ENCODE measurements at regions not wholly inside any gene's neighbourhood (a gene's known extent, or its start where the extent isn't known, plus 50 kb on each side); places are given as distances from the start of the nearest gene placed in this dataset.
"Not testable (repeated sequence)": the region's sequence is repeated elsewhere in the genome, so short reads cannot be mapped to it uniquely, and the experiment has no call there.

DNA sequence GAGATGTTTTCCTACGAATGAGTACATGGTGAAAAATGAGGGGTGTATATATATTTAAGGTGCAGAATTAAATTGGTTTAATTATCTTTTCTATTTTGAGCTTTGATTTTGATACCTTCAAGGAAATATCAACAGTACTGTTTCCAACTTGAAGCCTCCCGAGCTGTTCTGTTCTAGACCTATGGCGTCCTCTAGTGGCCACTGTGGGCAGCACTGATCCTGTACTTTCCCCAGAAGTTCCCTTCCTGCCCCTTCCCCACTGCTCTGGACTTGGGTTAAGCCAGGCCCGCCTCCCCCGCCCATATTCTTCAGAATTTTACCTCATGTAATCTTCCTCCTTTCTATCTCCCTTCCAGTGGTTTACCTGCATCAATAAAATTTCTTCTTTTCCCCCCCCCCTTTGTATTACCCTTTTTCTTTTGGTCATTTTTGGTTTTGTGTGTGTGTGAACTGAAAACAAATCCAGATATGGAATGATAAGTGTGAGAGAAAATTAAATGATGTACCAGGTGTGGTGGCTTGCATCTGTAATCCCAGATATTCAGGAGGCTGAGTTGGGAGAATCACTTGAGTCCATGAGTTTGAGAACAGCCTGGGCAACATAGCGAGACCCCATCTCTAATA, 1643.5 kb downstream of the TP53TG3F start:
- H3K4me1 ChIP-seq (ENCODE audit: control insufficient read depth, insufficient read depth, low read length), result no peaks in the 10 kb centered on the region
- no peak overlapping the region for H3K27ac ChIP-seq (ENCODE audit: low read depth, low read length)
- no peak for DNase-seq (ENCODE audit: low read depth in 4 of 6, low spot score in 6 of 6)
- H3K4me3 ChIP-seq (ENCODE audit: low read depth, low read length), result no peak overlapping the region
- no peaks in the 10 kb centered on the region for H3K9me3 ChIP-seq (ENCODE audit: control insufficient read depth, insufficient read depth, low read length)
- WGBS (ENCODE audit: insufficient coverage), result 15% methylated on average over 3 of the region's 6 CpGs
- no peaks in the 10 kb centered on the region for H3K36me3 ChIP-seq (ENCODE audit: control insufficient read depth, insufficient read depth, low read length)
- no peaks in the 10 kb centered on the region for H3K27me3 ChIP-seq (ENCODE audit: control insufficient read depth, insufficient read depth, low read length)

DNA sequence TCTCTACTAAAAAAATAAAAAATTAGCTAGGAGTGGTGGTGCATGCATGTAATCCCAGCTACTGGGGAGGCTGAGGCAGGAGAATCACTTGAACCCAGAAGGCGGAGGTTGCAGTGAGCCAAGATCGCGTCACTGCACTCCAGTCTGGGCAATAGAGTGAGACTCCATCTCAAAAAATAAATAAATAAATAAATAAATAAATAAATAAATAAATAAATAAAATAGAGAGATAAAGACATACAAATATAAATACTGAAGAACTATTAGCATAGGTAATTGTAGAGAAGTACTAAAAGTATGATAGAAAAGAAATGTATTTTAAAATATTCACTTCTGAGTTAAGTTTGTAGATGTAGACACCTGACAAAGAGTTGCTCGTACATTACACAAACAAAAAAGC, 1652.4 kb downstream of the TP53TG3F start:
- not testable (repeated sequence) for H3K9me3 ChIP-seq (ENCODE audit: control insufficient read depth, insufficient read depth, low read length); H3K4me1 ChIP-seq (ENCODE audit: control insufficient read depth, insufficient read depth, low read length); H3K36me3 ChIP-seq (ENCODE audit: control insufficient read depth, insufficient read depth, low read length); DNase-seq (ENCODE audit: low read depth in 4 of 6, low spot score in 6 of 6); H3K27me3 ChIP-seq (ENCODE audit: control insufficient read depth, insufficient read depth, low read length); H3K27ac ChIP-seq (ENCODE audit: low read depth, low read length); H3K4me3 ChIP-seq (ENCODE audit: low read depth, low read length)
- WGBS (ENCODE audit: insufficient coverage), result no CpG with 5 or more reads among the region's 4 CpGs

DNA sequence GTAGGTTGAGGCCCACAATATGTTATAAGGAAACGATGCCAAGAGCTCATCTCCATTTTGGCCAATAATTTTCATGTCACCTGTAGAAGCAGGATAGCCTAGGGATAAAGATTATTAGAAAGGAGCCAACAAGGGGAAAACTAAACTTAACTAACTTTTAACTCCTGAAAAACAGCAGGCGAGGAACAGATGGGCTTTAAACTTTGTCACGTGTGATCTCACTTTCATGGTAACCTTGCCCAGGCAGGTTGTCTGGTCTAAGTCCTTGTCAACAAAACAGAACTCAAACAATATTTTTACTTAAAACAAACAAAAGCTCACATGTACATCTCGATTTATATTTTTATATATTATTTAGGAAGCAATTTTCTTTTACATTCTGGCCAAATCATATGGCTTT, 1672.0 kb downstream of the TP53TG3F start:
- no peak for DNase-seq (ENCODE audit: low read depth in 4 of 6, low spot score in 6 of 6)
- no peak overlapping the region for H3K27ac ChIP-seq (ENCODE audit: low read depth, low read length)
- no peak overlapping the region for H3K4me3 ChIP-seq (ENCODE audit: low read depth, low read length)
- no peaks in the 10 kb centered on the region for H3K4me1 ChIP-seq (ENCODE audit: control insufficient read depth, insufficient read depth, low read length)
- peaks cover 2% of the 10 kb centered on the region for H3K9me3 ChIP-seq (ENCODE audit: control insufficient read depth, insufficient read depth, low read length)
- 37% methylated on average over 2 of the region's 4 CpGs for WGBS (ENCODE audit: insufficient coverage)
- no peaks in the 10 kb centered on the region for H3K36me3 ChIP-seq (ENCODE audit: control insufficient read depth, insufficient read depth, low read length)
- H3K27me3 ChIP-seq (ENCODE audit: control insufficient read depth, insufficient read depth, low read length), result no peaks in the 10 kb centered on the region

DNA sequence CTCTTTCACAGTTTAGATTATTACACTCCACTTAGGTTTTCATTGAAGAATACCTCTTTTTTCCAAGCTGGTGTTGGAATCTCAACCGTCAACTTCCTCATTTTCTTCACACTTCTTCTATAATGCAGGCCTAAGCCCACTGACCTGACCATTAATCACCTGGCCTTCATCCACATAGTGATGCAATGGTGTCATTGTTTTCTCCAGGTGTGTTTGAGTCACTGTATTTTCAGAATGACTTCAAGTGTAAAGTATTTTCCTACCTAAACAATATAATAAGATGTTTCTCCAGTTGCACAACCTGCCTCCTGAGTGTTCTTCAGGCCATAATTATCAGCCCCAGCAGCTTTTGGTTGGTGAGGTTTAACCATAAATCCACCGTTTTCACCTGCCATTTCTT, 1675.1 kb downstream of the TP53TG3F start:
- WGBS (ENCODE audit: insufficient coverage), result no CpG with 5 or more reads among the region's 2 CpGs
- Histone ChIP-seq H3K27ac (ENCODE audit: low read depth, low read length) (no peak overlapping the region), H3K9me3 (ENCODE audit: control insufficient read depth, insufficient read depth, low read length) (peaks cover 2% of the 10 kb centered on the region), H3K27me3 (ENCODE audit: control insufficient read depth, insufficient read depth, low read length) (no peaks in the 10 kb centered on the region), H3K36me3 (ENCODE audit: control insufficient read depth, insufficient read depth, low read length) (no peaks in the 10 kb centered on the region), H3K4me3 (ENCODE audit: low read depth, low read length) (no peak overlapping the region), H3K4me1 (ENCODE audit: control insufficient read depth, insufficient read depth, low read length) (no peaks in the 10 kb centered on the region)
- DNase-seq (ENCODE audit: low read depth in 4 of 6, low spot score in 6 of 6), result no peak

DNA sequence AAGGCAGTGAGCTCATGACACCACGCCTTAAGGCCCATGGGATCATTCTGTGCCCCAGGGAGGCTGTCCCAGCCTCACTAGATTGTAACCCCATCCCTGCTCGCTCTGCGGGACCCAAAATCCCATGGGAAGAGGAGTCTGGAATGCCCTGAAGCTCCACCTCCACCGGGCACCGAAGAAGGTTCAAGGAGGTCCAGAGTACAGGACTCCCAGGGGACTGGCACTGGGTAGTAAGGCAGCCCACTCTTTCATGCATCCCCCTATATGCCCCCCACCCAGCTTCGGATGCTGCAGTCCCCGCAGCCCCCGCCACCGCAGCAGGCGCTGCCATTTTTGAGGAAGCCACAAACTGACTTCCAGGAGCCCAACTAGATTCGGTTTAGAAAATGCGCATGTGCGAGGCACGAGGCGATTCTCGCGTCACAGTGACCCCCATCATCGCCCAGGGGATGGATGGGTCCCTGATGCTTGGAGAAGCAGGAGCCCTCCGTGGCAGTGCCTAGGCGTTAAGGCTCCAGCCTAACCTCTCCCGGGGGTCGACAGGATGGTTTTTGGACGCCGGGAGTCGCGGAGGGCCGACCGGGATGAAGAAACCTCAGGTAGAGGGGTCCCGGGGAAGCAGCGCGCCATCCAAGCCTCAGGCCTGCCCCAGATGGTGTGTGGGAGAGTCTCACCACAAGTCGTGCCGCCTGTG, 1681.0 kb downstream of the TP53TG3F start:
- Histone ChIP-seq H3K9me3 (ENCODE audit: control insufficient read depth, insufficient read depth, low read length) (peaks cover 7% of the 10 kb centered on the region), H3K27ac (ENCODE audit: low read depth, low read length) (no peak overlapping the region), H3K27me3 (ENCODE audit: control insufficient read depth, insufficient read depth, low read length) (no peaks in the 10 kb centered on the region), H3K36me3 (ENCODE audit: control insufficient read depth, insufficient read depth, low read length) (no peaks in the 10 kb centered on the region), H3K4me1 (ENCODE audit: control insufficient read depth, insufficient read depth, low read length) (no peaks in the 10 kb centered on the region), H3K4me3 (ENCODE audit: low read depth, low read length) (no peak overlapping the region)
- 74% methylated on average over 31 of the region's 33 CpGs for WGBS (ENCODE audit: insufficient coverage)
- no peak for DNase-seq (ENCODE audit: low read depth in 4 of 6, low spot score in 6 of 6)

DNA sequence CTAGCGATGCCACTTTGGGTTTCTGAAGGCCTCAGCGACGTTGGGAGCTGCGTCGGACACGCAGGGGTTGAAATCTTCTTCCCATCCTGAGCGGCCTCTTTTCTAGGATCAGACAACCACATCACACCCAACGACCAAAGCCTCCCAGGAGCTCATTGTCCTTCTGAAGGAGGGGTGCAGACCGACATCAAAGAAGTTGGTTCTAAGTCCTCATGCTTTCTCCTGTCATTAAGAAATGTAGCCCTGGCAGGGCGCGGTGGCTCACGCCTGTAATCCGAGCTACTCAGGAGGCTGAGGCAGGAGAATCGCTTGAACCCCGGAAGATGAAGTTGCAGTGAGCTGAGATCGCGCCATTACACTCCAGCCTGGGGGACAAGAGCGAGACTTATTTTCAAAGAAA, 1681.9 kb downstream of the TP53TG3F start:
- Histone ChIP-seq H3K27me3 (ENCODE audit: control insufficient read depth, insufficient read depth, low read length) (no peaks in the 10 kb centered on the region), H3K27ac (ENCODE audit: low read depth, low read length) (no peak overlapping the region), H3K4me3 (ENCODE audit: low read depth, low read length) (no peak overlapping the region), H3K4me1 (ENCODE audit: control insufficient read depth, insufficient read depth, low read length) (no peaks in the 10 kb centered on the region), H3K36me3 (ENCODE audit: control insufficient read depth, insufficient read depth, low read length) (no peaks in the 10 kb centered on the region), H3K9me3 (ENCODE audit: control insufficient read depth, insufficient read depth, low read length) (peaks cover 7% of the 10 kb centered on the region)
- no peak for DNase-seq (ENCODE audit: low read depth in 4 of 6, low spot score in 6 of 6)
- WGBS (ENCODE audit: insufficient coverage), result 74% methylated on average over 12 of the region's 18 CpGs

DNA sequence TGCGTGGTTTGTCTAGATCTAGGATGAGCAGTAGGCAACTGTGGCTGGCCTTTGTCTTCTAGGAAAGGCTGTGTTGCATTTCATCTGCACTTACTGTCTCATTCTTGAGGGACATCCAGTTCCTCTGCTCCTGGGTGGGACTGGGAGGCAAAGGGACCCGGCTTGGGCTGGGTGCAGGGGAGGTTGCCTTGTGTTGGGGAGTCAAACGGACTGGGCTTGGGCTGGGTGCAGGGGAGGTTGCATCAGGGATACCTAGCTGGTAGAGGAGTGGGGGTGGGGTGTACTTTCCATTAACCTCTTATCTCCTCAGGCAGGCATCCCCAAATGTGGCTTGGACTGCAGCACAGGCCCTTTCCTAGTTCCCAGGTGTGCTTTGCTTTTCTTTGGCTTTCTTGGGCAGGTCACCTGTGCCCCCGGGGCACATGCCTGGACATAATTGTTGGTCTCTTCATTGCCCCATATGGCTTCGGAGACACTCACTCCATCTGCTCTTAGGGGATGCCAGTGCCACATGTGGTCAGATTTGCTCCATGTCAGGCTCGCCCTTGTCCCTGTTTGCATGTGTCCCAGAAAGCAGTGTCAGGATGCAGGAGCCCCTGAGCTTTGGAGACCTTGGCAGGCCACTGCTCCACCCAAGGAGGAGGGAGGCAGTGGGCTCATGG, 1682.9 kb downstream of the TP53TG3F start:
- no peaks in the 10 kb centered on the region for H3K4me1 ChIP-seq (ENCODE audit: control insufficient read depth, insufficient read depth, low read length)
- WGBS (ENCODE audit: insufficient coverage), result 50% methylated on average over 6 of the region's 6 CpGs
- peaks cover 7% of the 10 kb centered on the region for H3K9me3 ChIP-seq (ENCODE audit: control insufficient read depth, insufficient read depth, low read length)
- no peaks in the 10 kb centered on the region for H3K27me3 ChIP-seq (ENCODE audit: control insufficient read depth, insufficient read depth, low read length)
- no peak overlapping the region for H3K4me3 ChIP-seq (ENCODE audit: low read depth, low read length)
- no peak overlapping the region for H3K27ac ChIP-seq (ENCODE audit: low read depth, low read length)
- no peaks in the 10 kb centered on the region for H3K36me3 ChIP-seq (ENCODE audit: control insufficient read depth, insufficient read depth, low read length)
- DNase-seq (ENCODE audit: low read depth in 4 of 6, low spot score in 6 of 6), result no peak

DNA sequence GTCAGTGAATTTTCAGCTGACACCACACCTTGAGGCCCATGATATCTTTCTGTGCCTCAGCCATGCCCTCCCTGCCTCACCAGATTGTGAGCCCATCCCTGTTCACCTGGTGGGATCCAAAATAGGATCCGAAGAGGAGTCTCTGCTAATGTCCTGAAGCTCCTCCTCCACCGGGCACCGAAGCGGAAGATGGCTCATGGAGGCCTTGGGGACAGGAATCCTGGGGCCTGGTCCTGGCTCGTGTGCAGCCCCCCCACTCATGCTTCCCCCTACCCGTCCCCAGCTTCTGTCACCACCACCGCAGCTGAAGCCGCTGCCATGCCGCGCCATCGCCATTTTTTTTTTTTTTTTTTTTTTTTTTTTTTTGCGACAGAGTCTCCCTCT, 1683.4 kb downstream of the TP53TG3F start:
- H3K27ac ChIP-seq (ENCODE audit: low read depth, low read length), result no peak overlapping the region
- H3K9me3 ChIP-seq (ENCODE audit: control insufficient read depth, insufficient read depth, low read length), result peaks cover 7% of the 10 kb centered on the region
- no peak for DNase-seq (ENCODE audit: low read depth in 4 of 6, low spot score in 6 of 6)
- H3K4me3 ChIP-seq (ENCODE audit: low read depth, low read length), result no peak overlapping the region
- no peaks in the 10 kb centered on the region for H3K27me3 ChIP-seq (ENCODE audit: control insufficient read depth, insufficient read depth, low read length)
- no peaks in the 10 kb centered on the region for H3K4me1 ChIP-seq (ENCODE audit: control insufficient read depth, insufficient read depth, low read length)
- no peaks in the 10 kb centered on the region for H3K36me3 ChIP-seq (ENCODE audit: control insufficient read depth, insufficient read depth, low read length)
- WGBS (ENCODE audit: insufficient coverage), result 87% methylated on average over 11 of the region's 12 CpGs

DNA sequence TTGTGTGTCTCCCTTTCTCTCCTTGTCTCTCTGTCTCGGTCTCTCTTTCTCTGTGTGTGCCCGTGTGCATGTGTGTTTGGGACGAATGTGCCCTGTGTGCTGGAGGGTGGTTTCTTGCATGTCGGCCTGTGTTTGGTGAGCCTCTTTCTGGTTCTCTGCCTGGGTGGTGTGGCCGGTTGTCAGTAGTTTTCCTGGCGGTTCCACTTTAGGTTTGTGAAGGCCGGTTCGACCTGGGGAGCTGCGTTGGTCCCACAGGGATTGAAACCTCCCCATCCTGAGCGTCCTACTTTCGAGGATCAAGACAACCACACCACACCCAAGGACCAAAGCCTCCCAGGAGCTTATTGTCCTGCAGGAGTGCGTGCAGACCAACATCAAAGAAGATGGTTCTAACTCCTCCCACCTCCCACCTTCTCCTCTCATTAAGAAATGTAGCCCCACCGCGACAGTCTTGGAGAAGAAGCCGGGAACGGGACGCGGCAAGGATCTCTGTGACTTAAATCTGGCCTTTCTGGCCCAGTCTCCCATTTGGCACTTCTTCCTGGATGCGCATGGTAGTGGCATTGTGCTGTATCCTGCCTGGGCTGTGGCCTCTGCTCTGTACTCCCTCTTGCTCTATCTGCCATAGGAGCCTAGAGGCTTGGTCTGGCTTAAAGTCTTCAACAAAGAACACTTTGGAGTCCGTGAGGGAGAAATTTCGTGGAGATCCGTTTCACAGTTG, 1685.0 kb downstream of the TP53TG3F start:
- no peak for DNase-seq (ENCODE audit: low read depth in 4 of 6, low spot score in 6 of 6)
- H3K9me3 ChIP-seq (ENCODE audit: control insufficient read depth, insufficient read depth, low read length), result peaks cover 7% of the 10 kb centered on the region
- H3K4me3 ChIP-seq (ENCODE audit: low read depth, low read length), result no peak overlapping the region
- H3K4me1 ChIP-seq (ENCODE audit: control insufficient read depth, insufficient read depth, low read length), result no peaks in the 10 kb centered on the region
- 73% methylated on average over 16 of the region's 22 CpGs for WGBS (ENCODE audit: insufficient coverage)
- H3K36me3 ChIP-seq (ENCODE audit: control insufficient read depth, insufficient read depth, low read length), result no peaks in the 10 kb centered on the region
- no peaks in the 10 kb centered on the region for H3K27me3 ChIP-seq (ENCODE audit: control insufficient read depth, insufficient read depth, low read length)
- no peak overlapping the region for H3K27ac ChIP-seq (ENCODE audit: low read depth, low read length)

All from spinal cord (tissue), 9 donors.